ENCODE measurements at regions not wholly inside any gene's neighbourhood (a gene's known extent, or its start where the extent isn't known, plus 50 kb on each side); places are given as distances from the start of the nearest gene placed in this dataset.
"Not testable (repeated sequence)": the region's sequence is repeated elsewhere in the genome, so short reads cannot be mapped to it uniquely, and the experiment has no call there.

- no peak for TF ChIP-seq CTCF (IDR thresholded peaks at IDR 0.05; ENCODE audit: borderline replicate concordance, insufficient read depth, low read depth, low read length)
- H3K4me3 ChIP-seq (ENCODE audit: low read depth, low read length), result no peak overlapping the region
Observed at GRCh38 chr4:82124932-82125786, 248.6 kb downstream of the HNRNPD start.

GRCh38 chr4:82124365-82124764 lies 249.4 kb downstream of the HNRNPD start:
- H3K4me3 ChIP-seq (ENCODE audit: low read depth, low read length), result no peak overlapping the region
- TF ChIP-seq CTCF (IDR thresholded peaks at IDR 0.05; ENCODE audit: borderline replicate concordance, insufficient read depth, low read depth, low read length), result no peak

GRCh38 chr4:82123934-82124333 lies 249.9 kb downstream of the HNRNPD start:
- H3K4me3 ChIP-seq (ENCODE audit: low read depth, low read length), result no peak overlapping the region
- no peak for TF ChIP-seq CTCF (IDR thresholded peaks at IDR 0.05; ENCODE audit: borderline replicate concordance, insufficient read depth, low read depth, low read length)

- H3K4me3 ChIP-seq (ENCODE audit: low read depth, low read length), result not testable (repeated sequence)
Observed at GRCh38 chr4:82115183-82115582, 258.6 kb downstream of the HNRNPD start.

GRCh38 chr4:82108506-82108905 lies 265.3 kb downstream of the HNRNPD start:
- no peak overlapping the region for H3K4me3 ChIP-seq (ENCODE audit: low read depth, low read length)
- no peak for TF ChIP-seq CTCF (IDR thresholded peaks at IDR 0.05; ENCODE audit: borderline replicate concordance, insufficient read depth, low read depth, low read length)

- no peak for TF ChIP-seq CTCF (IDR thresholded peaks at IDR 0.05; ENCODE audit: borderline replicate concordance, insufficient read depth, low read depth, low read length)
- no peak overlapping the region for H3K4me3 ChIP-seq (ENCODE audit: low read depth, low read length)
Observed at GRCh38 chr4:82104578-82104977, 269.2 kb downstream of the HNRNPD start.

GRCh38 chr4:82099928-82100579 lies 273.7 kb downstream of the HNRNPD start:
- TF ChIP-seq CTCF (IDR thresholded peaks at IDR 0.05; ENCODE audit: borderline replicate concordance, insufficient read depth, low read depth, low read length), result no peak

More at GRCh38 chr4:82099928-82100579, 273.7 kb downstream of the HNRNPD start:
- H3K4me3 ChIP-seq (ENCODE audit: low read depth, low read length), result no peak overlapping the region
